ENCODE measurements at regions not wholly inside any gene's neighbourhood (a gene's known extent, or its start where the extent isn't known, plus 50 kb on each side); places are given as distances from the start of the nearest gene placed in this dataset.

GRCh38 chr18:33836564-33836963, 258.5 kb downstream of the ASXL3 start:
- TF ChIP-seq GFI1B (tag by site-specific recombination; IDR thresholded peaks at IDR 0.05), result no peak
- no peak for TF ChIP-seq ZNF776 (tag by site-specific recombination; IDR thresholded peaks at IDR 0.05; ENCODE audit: borderline replicate concordance)
- no peak for TF ChIP-seq CTCF (tag by site-specific recombination; IDR thresholded peaks at IDR 0.05)
- TF ChIP-seq ZNF510 (tag by site-specific recombination; IDR thresholded peaks at IDR 0.05; ENCODE audit: insufficient replicate concordance), result no peak
- no peak for TF ChIP-seq SALL2 (tag by site-specific recombination; IDR thresholded peaks at IDR 0.05; ENCODE audit: borderline replicate concordance)
- TF ChIP-seq ZNF658 (tag by site-specific recombination; IDR thresholded peaks at IDR 0.05), result no peak
- TF ChIP-seq ZBTB49 (tag by site-specific recombination; IDR thresholded peaks at IDR 0.05; ENCODE audit: low read depth), result no peak
- TF ChIP-seq ZNF777 (tag by site-specific recombination; IDR thresholded peaks at IDR 0.05; ENCODE audit: borderline replicate concordance), result no peak
- no peak for TF ChIP-seq ZNF660 (tag by site-specific recombination; IDR thresholded peaks at IDR 0.05)
- TF ChIP-seq ZNF274 (IDR thresholded peaks at IDR 0.05; ENCODE audit: low read length), result no peak
- TF ChIP-seq ZNF274 (tag by site-specific recombination; IDR thresholded peaks at IDR 0.05; ENCODE audit: borderline replicate concordance), result no peak
- TF ChIP-seq OSR2 (tag by site-specific recombination; IDR thresholded peaks at IDR 0.05), result no peak
- no peak for TF ChIP-seq ZNF513 (tag by site-specific recombination; IDR thresholded peaks at IDR 0.05)

Measured in HEK293 (cell line).